HG03196 (cell line): ENCODE measurements at regions not wholly inside any gene's neighbourhood (a gene's known extent, or its start where the extent isn't known, plus 50 kb on each side); places are given as distances from the start of the nearest gene placed in this dataset.

Experiments used
- ATAC-seq: cut with Tn5 transposase; IDR thresholded peaks from one replicate; pipeline ENCODE4 v1.9.1; 2021; ENCODE audit not compliant: unreplicated experiment

GRCh38 chr5:8136271-8136670, 267.3 kb downstream of the MTRR start:
- no peak for ATAC-seq

- ATAC-seq: no peak
These were observed 269.1 kb downstream of the MTRR start for GRCh38 chr5:8137941-8138550.

- ATAC-seq: no peak
These were observed 269.9 kb downstream of the MTRR start for GRCh38 chr5:8138884-8139283.

DNA sequence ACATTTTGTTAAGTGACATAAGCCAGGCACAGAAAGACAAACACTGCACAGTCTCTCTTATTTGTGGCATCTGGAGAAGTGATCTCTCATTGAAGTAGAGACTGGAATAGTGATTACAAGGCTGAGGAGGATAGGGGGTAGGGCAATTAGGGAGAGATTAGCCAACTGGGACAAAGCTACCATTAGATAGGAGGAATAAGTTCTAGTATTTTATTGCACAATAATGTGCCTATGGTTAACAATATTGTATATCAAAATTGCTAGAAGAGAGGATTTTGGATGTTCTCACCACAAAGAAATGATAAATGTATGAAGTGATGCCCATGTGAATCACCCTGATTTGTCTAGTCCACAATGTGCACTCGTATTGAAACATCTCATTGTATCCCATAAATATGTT, 281.8 kb downstream of the MTRR start:
- no peak for ATAC-seq

DNA sequence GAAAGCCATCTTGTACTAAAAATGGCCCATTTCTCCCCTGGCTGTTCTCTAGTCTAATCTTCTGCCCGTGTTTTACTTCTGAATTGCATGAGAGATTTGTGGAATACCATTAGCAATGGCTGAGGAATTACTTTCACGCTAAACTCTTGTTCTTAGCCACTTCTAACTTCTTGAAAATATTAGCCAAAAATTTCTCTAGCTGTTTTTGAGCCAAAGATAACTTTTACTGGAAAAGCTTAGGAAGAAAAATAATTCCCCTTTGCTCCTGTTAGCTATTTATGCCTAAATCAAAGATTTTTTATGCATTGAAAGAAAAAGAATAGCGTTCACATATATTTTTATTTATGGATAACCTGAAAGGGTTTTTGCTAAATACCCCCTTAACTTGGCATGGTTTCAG, 287.8 kb downstream of the MTRR start:
- ATAC-seq: no peak

GRCh38 chr5:8157320-8157822, 288.4 kb downstream of the MTRR start:
- ATAC-seq: no peak

GRCh38 chr5:8176101-8176693, 307.2 kb downstream of the MTRR start:
- ATAC-seq: no peak

GRCh38 chr5:8184455-8185063, 315.6 kb downstream of the MTRR start:
- ATAC-seq: peak; percentile 76

- no peak for ATAC-seq
These were observed 316.9 kb downstream of the MTRR start for GRCh38 chr5:8185852-8186251.

GRCh38 chr5:8188874-8189565, 320.1 kb downstream of the MTRR start:
- no peak for ATAC-seq

DNA sequence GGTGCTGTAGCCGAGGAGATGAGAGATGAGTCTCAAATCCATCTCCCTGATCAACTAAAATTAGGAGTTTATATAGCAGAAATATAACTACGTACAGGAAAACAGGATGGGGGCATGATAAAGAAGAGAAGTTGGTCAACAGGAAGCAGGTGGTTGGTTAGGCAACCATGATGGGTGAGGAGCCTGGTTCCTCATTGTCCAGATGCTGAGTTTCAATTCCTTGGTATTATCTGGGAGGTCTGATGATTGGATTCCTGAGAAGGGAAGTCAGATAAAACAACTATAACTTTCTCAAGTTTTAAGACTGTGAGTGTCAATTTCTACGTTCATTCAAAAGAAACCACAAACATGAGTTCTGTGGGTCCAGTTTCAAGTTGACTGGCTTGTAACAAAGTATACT, 323.9 kb downstream of the MTRR start:
- no peak for ATAC-seq

DNA sequence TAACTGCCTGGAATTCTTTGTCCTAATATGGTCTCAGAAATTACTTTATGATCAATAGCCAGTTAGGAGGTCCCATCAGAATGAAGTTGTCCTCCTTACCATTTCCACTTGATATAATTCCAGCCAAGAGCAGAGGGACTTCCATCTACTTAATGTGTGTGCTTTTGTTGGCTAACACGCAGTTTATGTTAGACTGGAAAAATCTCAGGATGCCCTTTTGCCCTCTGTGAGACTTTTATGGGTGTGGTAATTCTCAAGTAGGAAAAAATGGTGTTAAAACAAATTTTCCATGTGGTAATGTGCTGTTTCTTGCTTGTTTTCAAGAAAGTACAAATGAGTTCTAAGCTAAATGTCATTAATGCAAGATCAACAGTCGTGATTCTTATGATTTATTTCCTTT, 327.1 kb downstream of the MTRR start:
- ATAC-seq: no peak

DNA sequence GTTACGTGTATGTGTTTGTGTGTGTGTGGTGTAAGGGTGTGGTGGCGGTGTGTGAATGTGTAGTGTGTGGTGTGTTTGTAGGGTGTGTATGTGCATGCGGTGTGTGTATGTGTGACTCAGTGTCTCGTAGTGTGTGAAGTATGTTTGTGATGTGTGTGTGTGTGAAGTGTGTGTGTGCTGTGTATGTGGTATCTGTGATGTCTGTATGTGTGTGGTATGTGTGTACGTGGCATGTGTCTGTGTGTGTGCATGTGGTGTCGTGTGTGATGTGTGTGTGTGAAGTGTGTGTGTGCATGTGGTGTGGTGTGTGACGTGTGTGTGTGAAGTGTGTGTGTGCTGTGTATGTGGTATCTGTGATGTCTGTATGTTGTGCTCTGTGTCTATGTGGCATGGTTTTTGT, 339.4 kb downstream of the MTRR start:
- ATAC-seq: no peak

GRCh38 chr5:8209500-8209899, 340.6 kb downstream of the MTRR start:
- no peak for ATAC-seq

- no peak for ATAC-seq
These were observed 344.8 kb downstream of the MTRR start for GRCh38 chr5:8213701-8214240.

DNA sequence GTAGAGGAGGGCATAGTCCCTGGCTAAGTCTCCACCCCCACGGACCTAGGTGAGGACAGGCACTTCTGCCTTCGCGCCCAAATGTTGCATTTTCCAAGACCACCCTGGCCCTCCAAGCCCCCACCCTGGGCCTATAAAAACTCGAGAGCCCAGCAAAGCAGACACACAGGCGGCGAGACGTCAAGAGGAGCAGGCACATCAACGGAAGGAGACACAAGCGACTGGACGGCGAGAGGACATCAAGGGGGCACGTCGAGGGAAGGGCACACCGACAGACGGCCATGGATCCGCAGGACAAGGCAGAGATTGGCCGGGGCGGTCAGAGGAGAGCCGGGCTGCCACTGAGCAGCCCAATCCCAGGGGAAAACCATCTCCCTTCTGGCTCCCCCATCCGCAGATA, 348.0 kb downstream of the MTRR start:
- no peak for ATAC-seq

DNA sequence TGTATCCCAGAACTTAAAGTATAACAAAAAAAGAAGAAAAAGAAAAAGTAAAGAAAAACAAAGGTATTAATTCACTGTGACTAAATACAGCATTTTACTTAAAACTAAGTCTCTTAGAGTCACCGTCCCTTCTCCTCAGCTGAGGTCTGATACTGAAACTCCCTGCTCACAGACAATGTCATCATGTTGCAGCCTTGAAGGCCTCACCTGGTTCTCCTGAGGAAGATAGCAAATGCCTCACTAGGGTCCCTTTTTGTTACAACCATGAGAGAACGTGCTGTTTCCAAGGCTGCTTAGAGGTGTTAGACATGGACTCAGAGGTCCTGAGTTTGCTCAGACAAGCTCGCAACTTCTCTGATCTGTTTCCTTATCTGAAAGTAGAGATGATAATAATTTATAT, 357.2 kb downstream of the MTRR start:
- ATAC-seq: no peak

DNA sequence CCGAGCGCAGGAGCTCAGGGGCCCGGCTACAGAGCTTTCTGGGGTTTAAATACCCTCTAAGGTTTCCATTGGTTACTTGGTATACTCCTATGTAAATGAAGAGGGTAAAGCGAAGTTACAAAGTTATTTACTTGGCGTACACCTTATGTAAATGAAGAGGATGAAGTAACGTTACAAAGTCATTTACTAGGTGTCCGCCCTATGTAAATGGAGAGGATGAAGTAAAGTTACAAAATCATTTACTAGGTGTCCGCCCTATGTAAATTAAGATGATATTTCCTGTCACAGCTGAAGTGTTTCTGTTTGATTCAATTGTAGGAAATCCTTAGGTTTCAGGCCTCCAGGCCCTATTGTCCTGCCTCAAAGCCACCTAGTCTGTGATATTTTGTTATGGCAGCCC, 358.2 kb downstream of the MTRR start:
- ATAC-seq: no peak

GRCh38 chr5:8229551-8229950, 360.6 kb downstream of the MTRR start:
- no peak for ATAC-seq

- ATAC-seq: no peak
These were observed 361.9 kb downstream of the MTRR start for GRCh38 chr5:8230868-8231267.

DNA sequence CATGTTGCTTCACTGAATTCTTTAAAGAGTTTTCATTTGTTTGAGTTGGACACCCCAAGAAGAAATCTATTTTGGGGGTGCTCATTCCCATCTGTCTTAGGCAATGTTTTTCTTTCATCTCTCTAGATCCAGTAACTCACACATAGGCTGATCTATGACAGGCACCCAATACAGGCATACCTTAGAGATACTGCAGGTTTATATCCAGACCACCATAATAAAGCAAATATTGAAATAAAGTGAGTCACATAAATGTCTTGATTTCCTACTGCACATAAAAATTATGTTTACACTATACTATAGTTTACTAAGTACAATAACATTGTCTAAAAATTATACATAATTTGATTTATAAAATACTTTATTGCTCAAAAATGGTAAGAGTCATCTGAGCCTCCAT, 364.5 kb downstream of the MTRR start:
- ATAC-seq: no peak
